GM12872 (cell line): ENCODE measurements at regions not wholly inside any gene's neighbourhood (a gene's known extent, or its start where the extent isn't known, plus 50 kb on each side); places are given as distances from the start of the nearest gene placed in this dataset.

Source experiments
- CTCF ChIP-seq: IDR thresholded peaks from 3 replicates; pipeline ENCODE4 v1.5.1; 2011; ENCODE audit warnings: low read depth, mild to moderate bottlenecking, low read length, moderate library complexity; ENCODE audit not compliant: insufficient read depth

GRCh38 chr1:195731385-195731784 is 876.9 kb downstream of the KCNT2 start:
- no peak for TF ChIP-seq CTCF

GRCh38 chr1:195723796-195724194 is 884.4 kb downstream of the KCNT2 start:
- TF ChIP-seq CTCF: no peak

GRCh38 chr1:195721210-195721971 is 886.8 kb downstream of the KCNT2 start:
- no peak for TF ChIP-seq CTCF

GRCh38 chr1:195717651-195718050 is 890.6 kb downstream of the KCNT2 start:
- TF ChIP-seq CTCF: peak; percentile 30; the same call in 1 of the 3 replicates

- no peak for TF ChIP-seq CTCF
Measured at GRCh38 chr1:195715652-195716051, 892.6 kb downstream of the KCNT2 start.

GRCh38 chr1:195714248-195714647 is 894.0 kb downstream of the KCNT2 start:
- TF ChIP-seq CTCF: no peak

GRCh38 chr1:195709821-195710220 is 898.4 kb downstream of the KCNT2 start:
- TF ChIP-seq CTCF: no peak
